Activated CD4-positive, alpha-beta T cell treated with anti-CD3 and anti-CD28 coated beads, Interleukin-10, Interleukin-2, amounts not matched to agents 100 ng/mL and 50 ng/mL, durations not matched to agents 16 hours and 8 hours (primary cell): ENCODE measurements at regions not wholly inside any gene's neighbourhood (a gene's known extent, or its start where the extent isn't known, plus 50 kb on each side); places are given as distances from the start of the nearest gene placed in this dataset.

Source experiments
- DNase-seq: peaks from one replicate; pipeline ENCODE4 v3.0.0-alpha.2; 2020

DNA sequence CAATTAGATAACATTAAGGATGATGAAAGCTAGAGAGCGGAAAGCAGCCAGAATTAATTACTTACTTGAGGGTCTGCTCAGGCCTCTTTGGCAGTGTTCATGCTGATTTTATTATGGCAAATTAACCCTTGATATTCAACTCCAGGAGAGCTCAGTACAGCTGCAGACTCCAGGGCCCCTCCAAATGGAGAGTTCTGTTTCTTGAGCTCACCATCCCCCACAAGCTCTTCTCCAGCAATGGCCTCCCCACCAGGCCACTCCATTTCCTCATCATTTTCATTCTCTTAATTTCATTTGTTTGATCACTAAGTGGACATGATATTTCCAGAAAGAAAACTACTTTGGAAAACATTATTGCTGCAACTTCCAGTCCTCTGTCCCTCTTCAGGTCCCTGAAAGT is 513.3 kb upstream of the NOX3 start:
- DNase-seq: no peak

DNA sequence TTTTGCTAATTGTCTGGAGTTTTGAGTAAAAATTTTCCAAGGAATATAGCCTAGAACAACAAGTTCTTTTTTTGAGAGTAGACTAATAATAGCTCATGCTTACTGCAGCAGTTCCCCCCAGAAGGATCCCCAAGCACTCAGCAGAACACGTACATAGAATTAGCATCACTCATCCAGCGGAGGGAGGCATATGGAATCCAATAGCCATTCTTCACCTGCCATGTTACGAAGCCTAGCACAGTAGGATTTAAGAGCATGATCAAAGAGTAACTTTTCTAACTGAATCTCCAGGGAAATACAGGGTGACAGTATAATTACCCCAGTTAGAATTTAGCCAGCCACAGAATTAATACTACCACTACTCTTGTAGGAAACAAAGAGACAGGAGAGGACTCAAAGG is 511.7 kb upstream of the NOX3 start:
- DNase-seq: no peak

GRCh38 chr6:155964544-155964943 is 508.9 kb upstream of the NOX3 start:
- DNase-seq: no peak

DNA sequence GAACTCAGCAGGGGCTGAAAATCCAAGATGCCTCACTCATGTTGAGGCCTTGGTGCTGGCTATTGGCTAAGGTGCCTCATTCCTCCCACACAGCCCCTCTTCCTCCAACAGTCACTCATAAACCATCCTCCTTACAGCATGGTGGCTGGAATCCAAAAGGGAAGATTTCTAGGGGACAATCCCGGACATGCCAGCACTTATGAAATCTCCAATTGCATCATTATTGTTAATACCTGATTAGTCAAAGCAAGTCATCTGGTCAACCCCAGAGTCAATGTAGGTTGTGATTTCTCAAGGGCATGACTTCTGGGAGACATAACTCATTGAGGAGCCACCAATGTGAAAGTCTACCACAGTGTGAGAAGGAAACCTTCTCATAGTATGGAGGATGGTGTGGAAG is 506.6 kb upstream of the NOX3 start:
- no peak for DNase-seq

- no peak for DNase-seq
Observed at GRCh38 chr6:155959898-155960495, 504.4 kb upstream of the NOX3 start.

- DNase-seq: no peak
Observed at GRCh38 chr6:155958550-155958949, 502.9 kb upstream of the NOX3 start.

DNA sequence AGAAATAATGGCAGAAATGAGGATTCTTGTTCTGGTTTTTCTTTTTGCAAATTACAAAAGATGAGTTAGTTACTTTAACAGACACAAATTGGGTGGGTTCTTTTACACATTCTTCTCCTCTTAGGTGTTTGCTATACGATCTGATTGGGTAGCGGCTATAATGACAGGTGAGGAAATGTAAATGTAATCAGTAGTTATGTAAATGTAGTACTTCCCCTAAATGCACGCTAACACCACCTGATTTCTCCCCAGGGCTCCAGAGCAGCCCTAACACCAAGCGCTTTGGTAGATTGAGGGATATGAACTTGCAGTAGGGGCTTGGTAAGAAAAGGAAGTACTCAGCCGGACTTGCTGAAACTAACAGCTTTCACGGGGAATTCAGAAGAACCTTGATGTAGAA is 499.4 kb upstream of the NOX3 start:
- DNase-seq: no peak

- DNase-seq: no peak
Observed at GRCh38 chr6:155954149-155954548, 498.5 kb upstream of the NOX3 start.

- no peak for DNase-seq
Observed at GRCh38 chr6:155949256-155949655, 493.6 kb upstream of the NOX3 start.

- DNase-seq: no peak
Observed at GRCh38 chr6:155946860-155947259, 491.2 kb upstream of the NOX3 start.

- no peak for DNase-seq
Observed at GRCh38 chr6:155943635-155944034, 488.0 kb upstream of the NOX3 start.

GRCh38 chr6:155939253-155939652 is 483.6 kb upstream of the NOX3 start:
- no peak for DNase-seq

DNA sequence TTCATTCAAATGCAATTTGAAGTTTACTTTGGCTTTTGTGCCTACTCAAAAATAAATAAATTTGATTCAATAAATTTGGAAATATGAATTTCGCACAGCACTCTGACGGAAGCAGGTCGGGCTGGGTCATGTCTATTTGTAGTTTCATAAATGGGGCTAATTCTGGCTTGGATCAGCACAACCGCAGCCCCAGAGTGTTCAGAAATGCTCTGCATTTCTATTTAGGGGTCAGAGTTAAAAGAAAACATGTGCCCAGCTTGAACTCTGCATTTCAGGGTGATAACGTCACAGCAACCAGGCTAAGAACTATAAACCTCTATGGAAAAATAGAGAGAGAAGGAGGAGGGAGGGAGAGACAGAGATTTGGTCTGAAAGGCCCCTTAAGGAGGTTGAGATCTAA is 480.9 kb upstream of the NOX3 start:
- DNase-seq: no peak

GRCh38 chr6:155936127-155936526 is 480.5 kb upstream of the NOX3 start:
- DNase-seq: no peak

- no peak for DNase-seq
Observed at GRCh38 chr6:155916846-155917624, 461.4 kb upstream of the NOX3 start.

GRCh38 chr6:155915651-155916050 is 460.0 kb upstream of the NOX3 start:
- DNase-seq: no peak

- DNase-seq: no peak
Observed at GRCh38 chr6:155913816-155914215, 458.2 kb upstream of the NOX3 start.

GRCh38 chr6:155909710-155910109 is 454.1 kb upstream of the NOX3 start:
- no peak for DNase-seq

DNA sequence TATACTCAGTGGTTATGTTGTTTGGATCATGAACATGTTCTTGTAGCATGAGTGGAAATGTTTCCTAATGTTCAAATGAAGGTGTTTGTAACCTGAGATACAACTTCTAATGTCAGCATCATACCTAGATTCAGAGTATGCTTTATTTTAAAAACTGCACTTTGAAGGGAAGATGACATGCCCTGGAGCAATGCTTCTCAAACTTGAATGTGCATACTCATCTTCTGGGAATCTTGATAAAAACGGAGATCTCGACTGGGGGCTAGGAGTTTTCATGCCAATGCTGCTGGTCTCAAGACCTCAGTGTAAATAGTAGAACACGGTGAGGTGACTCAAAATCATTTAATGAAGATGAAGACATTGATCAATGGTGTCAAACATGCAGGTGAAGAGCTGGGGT is 440.0 kb upstream of the NOX3 start:
- DNase-seq: no peak

- no peak for DNase-seq
Observed at GRCh38 chr6:155894758-155895157, 439.1 kb upstream of the NOX3 start.

DNA sequence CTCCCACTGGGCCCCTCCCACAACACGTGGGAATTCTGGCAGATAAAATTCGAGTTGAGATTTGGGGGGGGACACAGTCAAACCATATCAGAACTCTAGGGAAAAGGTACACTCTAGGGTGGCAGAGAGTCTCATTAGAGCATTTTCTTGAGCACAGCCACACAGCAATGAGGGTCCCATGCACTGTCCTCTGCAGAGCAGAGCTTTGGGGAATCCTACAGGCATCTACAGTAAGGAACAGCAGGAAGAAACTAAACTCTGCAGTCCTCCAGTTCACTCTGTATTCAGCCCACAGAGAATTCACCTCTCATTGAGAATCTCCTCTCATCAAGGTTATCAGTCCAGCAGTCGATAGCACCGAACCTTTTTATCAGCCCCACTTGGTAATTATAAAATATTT is 438.6 kb upstream of the NOX3 start:
- no peak for DNase-seq

DNA sequence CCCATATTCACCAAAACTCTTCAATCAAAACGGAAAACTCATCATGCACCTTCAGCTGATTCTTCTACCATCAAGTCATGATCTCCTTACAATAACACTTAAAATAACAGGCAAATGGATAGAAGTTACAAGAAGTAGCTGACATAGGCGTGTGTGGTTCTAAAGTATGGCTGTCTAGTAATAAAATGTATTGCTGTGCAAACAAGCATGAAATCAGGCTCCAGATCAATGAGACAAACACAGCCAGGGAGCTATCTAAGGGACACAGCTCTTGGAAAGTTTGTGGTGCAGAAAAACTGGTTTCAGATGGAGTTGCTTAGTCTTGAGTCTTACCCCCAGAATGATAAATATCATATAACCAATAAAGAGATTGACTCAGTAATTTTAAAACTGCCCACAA is 434.8 kb upstream of the NOX3 start:
- DNase-seq: no peak

GRCh38 chr6:155889410-155889809 is 433.8 kb upstream of the NOX3 start:
- DNase-seq: no peak

DNA sequence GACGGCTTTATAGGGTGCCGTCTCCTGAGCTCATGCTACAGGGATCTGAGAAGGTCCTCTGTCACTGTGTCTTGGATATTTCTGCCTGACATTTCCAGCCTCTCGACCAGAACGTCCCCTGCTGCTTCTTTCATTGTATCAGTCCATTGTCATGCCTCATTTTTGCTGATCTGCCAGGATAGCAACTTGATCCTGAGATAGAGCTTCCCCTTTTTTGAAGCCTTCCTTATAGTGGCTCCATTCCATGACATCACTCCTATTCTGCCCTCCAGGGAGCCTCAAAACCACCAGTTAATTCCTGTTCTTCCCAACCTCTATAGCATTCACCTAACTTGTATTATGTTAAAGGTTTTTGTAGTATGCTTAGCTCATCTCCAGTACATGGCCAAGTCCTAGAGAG is 431.8 kb upstream of the NOX3 start:
- DNase-seq: no peak

DNA sequence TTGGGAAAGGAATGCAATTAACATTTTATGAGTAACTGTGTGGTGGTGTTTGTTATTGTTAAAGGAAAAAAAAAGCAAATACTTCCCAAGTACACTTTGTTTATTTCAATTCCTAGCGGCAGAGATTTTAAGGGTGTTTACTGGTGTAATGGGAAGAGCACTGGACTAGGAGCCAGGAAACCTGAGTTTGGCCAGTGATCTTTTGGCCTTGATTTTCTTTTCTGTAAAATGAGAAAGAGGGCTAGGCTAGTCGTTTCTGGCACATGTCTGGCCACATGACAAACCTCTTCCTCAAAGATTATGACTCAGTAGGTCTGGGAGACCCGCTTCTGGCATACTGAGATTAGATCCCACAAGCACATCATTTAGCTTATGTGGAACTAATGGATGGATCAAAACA is 428.1 kb upstream of the NOX3 start:
- no peak for DNase-seq
